HL-60 (cell line): ENCODE measurements at regions not wholly inside any gene's neighbourhood (a gene's known extent, or its start where the extent isn't known, plus 50 kb on each side); places are given as distances from the start of the nearest gene placed in this dataset.

ENCODE experiments used
- DNase-seq, 2 experiments: peaks; one replicate each; pipeline ENCODE4 v3.0.0-alpha.2; 2010 to 2020; ENCODE audit warnings: low read depth in 1 of 2, low spot score in 1 of 2
- H3K27ac ChIP-seq: fragments of 250-450 bp; sonication (Bioruptor Pico); replicated peaks from 2 replicates; pipeline ENCODE4 v1.5.1; 2020; ENCODE audit warnings: mild to moderate bottlenecking, moderate library complexity
- H3K27me3 ChIP-seq: fragments of 250-450 bp; sonication (Bioruptor Pico); 2 replicates; pipeline ENCODE4 v1.5.1; 2021; ENCODE audit warnings: mild to moderate bottlenecking, moderate library complexity; ENCODE audit not compliant: insufficient read depth, poor library complexity, severe bottlenecking
- H3K4me3 ChIP-seq: replicated peaks from 2 replicates; pipeline ENCODE4 v1.5.1; 2011; ENCODE audit warnings: mild to moderate bottlenecking, control low read depth, low read length; ENCODE audit not compliant: insufficient read depth
- GABPA ChIP-seq: IDR thresholded peaks from 2 replicates; pipeline ENCODE4 v1.6.1; 2012; ENCODE audit warnings: low read depth
- POLR2AphosphoS5 ChIP-seq: IDR thresholded peaks from 2 replicates; pipeline ENCODE4 v1.6.1; 2012; ENCODE audit warnings: low read depth
- SPI1 ChIP-seq: IDR thresholded peaks from 2 replicates; pipeline ENCODE4 v1.6.1; 2012; ENCODE audit warnings: low read depth, mild to moderate bottlenecking, borderline replicate concordance
- TF ChIP-seq, protein P1 (sequence below): IDR thresholded peaks from 2 replicates; pipeline ENCODE4 v1.6.1; 2012; ENCODE audit warnings: low read depth; ENCODE audit not compliant: insufficient replicate concordance
- TF ChIP-seq, protein P2 (sequence below): IDR thresholded peaks from one replicate; pipeline ENCODE4 v1.5.1; 2011; ENCODE audit warnings: low read length, control low read depth, inconsistent platforms; ENCODE audit not compliant: insufficient read depth

DNA sequence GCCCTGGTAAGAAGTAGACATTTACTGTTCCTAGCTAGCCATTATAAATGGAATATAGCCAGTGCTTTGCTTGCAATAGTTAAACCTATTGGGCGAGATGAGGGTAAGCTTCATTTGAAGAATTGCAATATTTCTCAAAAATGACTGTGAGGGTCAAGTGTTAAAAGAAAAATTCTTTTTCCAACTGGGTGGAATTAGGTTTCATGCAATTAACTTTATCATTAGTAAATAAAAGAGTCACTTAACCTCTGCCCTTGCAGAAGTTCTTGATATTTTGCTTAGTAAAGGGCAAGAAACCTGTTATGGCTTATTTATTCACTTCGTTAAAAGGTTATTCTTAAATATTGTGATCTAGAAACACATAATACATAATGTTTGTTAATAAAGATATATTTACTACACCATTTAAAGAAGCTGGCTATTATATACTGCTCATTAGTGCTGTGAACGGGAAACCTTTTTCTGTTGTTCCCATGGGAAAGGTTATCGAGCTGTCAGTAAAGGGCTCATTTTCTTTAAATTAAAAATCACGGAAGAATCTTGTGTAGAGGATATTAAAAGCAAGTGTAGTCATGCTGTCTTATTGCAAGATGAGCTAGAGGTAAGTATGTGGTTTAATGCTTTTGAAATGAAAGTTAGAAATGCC is 370.5 kb downstream of the CSNK1G3 start:
- no peak overlapping the region for H3K4me3 ChIP-seq
- H3K27me3 ChIP-seq, result no peaks in the 10 kb centered on the region
- H3K27ac ChIP-seq, result no peak overlapping the region
- TF ChIP-seq, protein P1, sequence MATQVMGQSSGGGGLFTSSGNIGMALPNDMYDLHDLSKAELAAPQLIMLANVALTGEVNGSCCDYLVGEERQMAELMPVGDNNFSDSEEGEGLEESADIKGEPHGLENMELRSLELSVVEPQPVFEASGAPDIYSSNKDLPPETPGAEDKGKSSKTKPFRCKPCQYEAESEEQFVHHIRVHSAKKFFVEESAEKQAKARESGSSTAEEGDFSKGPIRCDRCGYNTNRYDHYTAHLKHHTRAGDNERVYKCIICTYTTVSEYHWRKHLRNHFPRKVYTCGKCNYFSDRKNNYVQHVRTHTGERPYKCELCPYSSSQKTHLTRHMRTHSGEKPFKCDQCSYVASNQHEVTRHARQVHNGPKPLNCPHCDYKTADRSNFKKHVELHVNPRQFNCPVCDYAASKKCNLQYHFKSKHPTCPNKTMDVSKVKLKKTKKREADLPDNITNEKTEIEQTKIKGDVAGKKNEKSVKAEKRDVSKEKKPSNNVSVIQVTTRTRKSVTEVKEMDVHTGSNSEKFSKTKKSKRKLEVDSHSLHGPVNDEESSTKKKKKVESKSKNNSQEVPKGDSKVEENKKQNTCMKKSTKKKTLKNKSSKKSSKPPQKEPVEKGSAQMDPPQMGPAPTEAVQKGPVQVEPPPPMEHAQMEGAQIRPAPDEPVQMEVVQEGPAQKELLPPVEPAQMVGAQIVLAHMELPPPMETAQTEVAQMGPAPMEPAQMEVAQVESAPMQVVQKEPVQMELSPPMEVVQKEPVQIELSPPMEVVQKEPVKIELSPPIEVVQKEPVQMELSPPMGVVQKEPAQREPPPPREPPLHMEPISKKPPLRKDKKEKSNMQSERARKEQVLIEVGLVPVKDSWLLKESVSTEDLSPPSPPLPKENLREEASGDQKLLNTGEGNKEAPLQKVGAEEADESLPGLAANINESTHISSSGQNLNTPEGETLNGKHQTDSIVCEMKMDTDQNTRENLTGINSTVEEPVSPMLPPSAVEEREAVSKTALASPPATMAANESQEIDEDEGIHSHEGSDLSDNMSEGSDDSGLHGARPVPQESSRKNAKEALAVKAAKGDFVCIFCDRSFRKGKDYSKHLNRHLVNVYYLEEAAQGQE, result no peak
- TF ChIP-seq GABPA, result no peak
- TF ChIP-seq SPI1, result no peak
- TF ChIP-seq, protein P2, sequence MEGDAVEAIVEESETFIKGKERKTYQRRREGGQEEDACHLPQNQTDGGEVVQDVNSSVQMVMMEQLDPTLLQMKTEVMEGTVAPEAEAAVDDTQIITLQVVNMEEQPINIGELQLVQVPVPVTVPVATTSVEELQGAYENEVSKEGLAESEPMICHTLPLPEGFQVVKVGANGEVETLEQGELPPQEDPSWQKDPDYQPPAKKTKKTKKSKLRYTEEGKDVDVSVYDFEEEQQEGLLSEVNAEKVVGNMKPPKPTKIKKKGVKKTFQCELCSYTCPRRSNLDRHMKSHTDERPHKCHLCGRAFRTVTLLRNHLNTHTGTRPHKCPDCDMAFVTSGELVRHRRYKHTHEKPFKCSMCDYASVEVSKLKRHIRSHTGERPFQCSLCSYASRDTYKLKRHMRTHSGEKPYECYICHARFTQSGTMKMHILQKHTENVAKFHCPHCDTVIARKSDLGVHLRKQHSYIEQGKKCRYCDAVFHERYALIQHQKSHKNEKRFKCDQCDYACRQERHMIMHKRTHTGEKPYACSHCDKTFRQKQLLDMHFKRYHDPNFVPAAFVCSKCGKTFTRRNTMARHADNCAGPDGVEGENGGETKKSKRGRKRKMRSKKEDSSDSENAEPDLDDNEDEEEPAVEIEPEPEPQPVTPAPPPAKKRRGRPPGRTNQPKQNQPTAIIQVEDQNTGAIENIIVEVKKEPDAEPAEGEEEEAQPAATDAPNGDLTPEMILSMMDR, result no peak
- no peak for TF ChIP-seq POLR2AphosphoS5
- DNase-seq, result no peak

DNA sequence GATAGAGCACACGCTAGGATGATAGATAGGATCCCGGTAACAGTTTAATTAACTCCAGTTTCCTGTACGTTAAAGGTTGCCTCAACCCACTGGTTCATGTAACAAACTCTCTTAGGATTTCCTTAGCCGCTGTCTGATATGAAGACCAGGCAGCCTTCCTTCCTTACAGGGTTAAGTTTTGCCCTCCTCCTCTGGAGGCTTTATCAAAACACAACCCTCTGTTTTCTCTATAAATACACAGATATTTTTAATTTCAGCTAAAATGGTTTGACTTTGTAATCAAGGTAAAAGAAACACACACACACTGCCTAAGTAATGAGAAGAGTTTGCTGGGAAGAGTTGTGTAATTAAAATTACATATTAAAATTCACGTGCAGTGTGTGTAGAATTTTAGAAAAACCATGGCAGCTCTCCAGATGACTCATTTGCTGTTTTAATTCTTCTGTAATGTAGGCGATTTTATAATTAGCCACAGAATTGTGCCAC is 369.8 kb downstream of the CSNK1G3 start:
- no peak for DNase-seq
- no peaks in the 10 kb centered on the region for H3K27me3 ChIP-seq
- TF ChIP-seq SPI1, result no peak
- TF ChIP-seq POLR2AphosphoS5, result no peak
- TF ChIP-seq, protein P2, result no peak
- TF ChIP-seq GABPA, result no peak
- TF ChIP-seq, protein P1, result no peak
- no peak overlapping the region for H3K4me3 ChIP-seq
- H3K27ac ChIP-seq, result no peak overlapping the region

DNA sequence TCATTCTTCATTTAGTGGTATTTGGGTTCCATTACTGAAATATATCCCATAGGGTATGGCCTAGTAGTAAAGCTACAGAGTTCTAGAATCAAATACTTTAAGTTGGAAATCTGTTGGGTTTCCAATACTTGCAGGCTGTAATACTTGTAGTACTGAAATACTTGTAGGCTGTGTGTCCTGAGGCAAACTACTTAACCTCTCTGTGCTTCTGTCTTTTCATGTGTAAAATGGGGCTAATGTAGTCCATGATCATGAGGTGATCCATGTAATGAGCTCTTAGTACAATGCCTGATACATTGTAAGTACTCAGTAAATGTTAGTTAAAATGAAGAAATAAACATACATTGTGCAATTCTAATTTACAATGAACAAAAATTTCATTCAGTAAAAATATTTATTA is 368.9 kb downstream of the CSNK1G3 start:
- Histone ChIP-seq H3K27ac (no peak overlapping the region), H3K27me3 (no peaks in the 10 kb centered on the region), H3K4me3 (no peak overlapping the region)
- no peak for DNase-seq
- TF ChIP-seq GABPA, result no peak
- TF ChIP-seq POLR2AphosphoS5, result no peak
- TF ChIP-seq, protein P2, result no peak
- TF ChIP-seq, protein P1, result no peak
- no peak for TF ChIP-seq SPI1
